ENCODE measurements at regions not wholly inside any gene's neighbourhood (a gene's known extent, or its start where the extent isn't known, plus 50 kb on each side); places are given as distances from the start of the nearest gene placed in this dataset.

- TF ChIP-seq CTCF (IDR thresholded peaks at IDR 0.05) (no peak), POLR2AphosphoS5 (IDR thresholded peaks at IDR 0.05) (no peak)
Measured at GRCh38 chr4:185916683-185917082, 104.7 kb upstream of the SORBS2 start.

Data from breast epithelium (tissue), 3 donors.